PFSK-1 (cell line): ENCODE measurements at regions not wholly inside any gene's neighbourhood (a gene's known extent, or its start where the extent isn't known, plus 50 kb on each side); places are given as distances from the start of the nearest gene placed in this dataset.

Experiments used
- FOXP2 ChIP-seq: optimal IDR thresholded peaks from 2 replicates; pipeline ENCODE3; 2011; ENCODE audit warnings: borderline replicate concordance, control low read depth, inconsistent platforms; ENCODE audit not compliant: insufficient read depth; ENCODE audit errors: extremely low read length, extremely low read depth
- POLR2AphosphoS5 ChIP-seq: IDR thresholded peaks from 2 replicates; pipeline ENCODE4 v1.6.1; 2012; ENCODE audit warnings: low read depth, mild to moderate bottlenecking, control low read depth, low read length, moderate library complexity
- REST ChIP-seq, 2 experiments: IDR thresholded peaks; 2 replicates each; pipeline versions ENCODE4 v1.6.1 to v1.8.0; 2011 to 2012; ENCODE audit warnings: low read depth in 2 of 2, low read length in 2 of 2, control low read depth in 1 of 2, inconsistent platforms in 1 of 2, mild to moderate bottlenecking in 1 of 2, moderate library complexity in 1 of 2; ENCODE audit not compliant: insufficient read depth in 1 of 2
- SIN3A ChIP-seq: IDR thresholded peaks from 2 replicates; pipeline ENCODE4 v1.6.1; 2012; ENCODE audit warnings: mild to moderate bottlenecking, low read length, moderate library complexity, borderline replicate concordance; ENCODE audit not compliant: insufficient read depth
- TAF1 ChIP-seq: IDR thresholded peaks from 2 replicates; pipeline ENCODE4 v1.6.1; 2012; ENCODE audit warnings: low read length, control low read depth, borderline replicate concordance; ENCODE audit not compliant: insufficient read depth

- TF ChIP-seq TAF1 (no peak), SIN3A (no peak), FOXP2 (no peak), REST (IDR thresholded peaks at IDR 0.05; ENCODE audit: insufficient read depth in 1 of 2, low read depth in 2 of 2, low read length in 2 of 2) (no peak), POLR2AphosphoS5 (no peak)
Observed at GRCh38 chr6:148195511-148195910, 147.1 kb upstream of the SASH1 start.

GRCh38 chr6:148199584-148199983, 143.1 kb upstream of the SASH1 start:
- TF ChIP-seq TAF1 (no peak), SIN3A (no peak), FOXP2 (no peak), REST (IDR thresholded peaks at IDR 0.05; ENCODE audit: insufficient read depth in 1 of 2, low read depth in 2 of 2, low read length in 2 of 2) (no peak), POLR2AphosphoS5 (no peak)

GRCh38 chr6:148200293-148200692, 142.3 kb upstream of the SASH1 start:
- no peak for TF ChIP-seq TAF1
- no peak for TF ChIP-seq SIN3A
- no peak for TF ChIP-seq REST (IDR thresholded peaks at IDR 0.05; ENCODE audit: insufficient read depth in 1 of 2, low read depth in 2 of 2, low read length in 2 of 2)
- no peak for TF ChIP-seq POLR2AphosphoS5
- TF ChIP-seq FOXP2, result no peak

GRCh38 chr6:148200781-148201180, 141.9 kb upstream of the SASH1 start:
- TF ChIP-seq FOXP2 (no peak), TAF1 (no peak), SIN3A (no peak), POLR2AphosphoS5 (no peak), REST (IDR thresholded peaks at IDR 0.05; ENCODE audit: insufficient read depth in 1 of 2, low read depth in 2 of 2, low read length in 2 of 2) (no peak)

- TF ChIP-seq REST (IDR thresholded peaks at IDR 0.05; ENCODE audit: insufficient read depth in 1 of 2, low read depth in 2 of 2, low read length in 2 of 2) (no peak), TAF1 (no peak), POLR2AphosphoS5 (no peak), FOXP2 (no peak), SIN3A (no peak)
Observed at GRCh38 chr6:148203281-148203925, 139.2 kb upstream of the SASH1 start.
